PC-9 (cell line): ENCODE measurements at regions not wholly inside any gene's neighbourhood (a gene's known extent, or its start where the extent isn't known, plus 50 kb on each side); places are given as distances from the start of the nearest gene placed in this dataset.

Experiments
- EZH2 ChIP-seq: fragments of 200-600 bp; sonication (generic); IDR thresholded peaks from 2 replicates; pipeline ENCODE4 v1.8.0; 2017; ENCODE audit warnings: antibody characterized with exemption, low read depth
- TF ChIP-seq, protein P1 (sequence below): fragments of 200-600 bp; sonication (generic); conservative IDR thresholded peaks from 2 replicates; pipeline ENCODE4 v1.6.1; 2017; ENCODE audit warnings: mixed run types, antibody characterized with exemption, mild to moderate bottlenecking, moderate library complexity

GRCh38 chr18:24535527-24536295, 75.3 kb downstream of the HRH4 start:
- no peak for TF ChIP-seq EZH2
- TF ChIP-seq, protein P1, sequence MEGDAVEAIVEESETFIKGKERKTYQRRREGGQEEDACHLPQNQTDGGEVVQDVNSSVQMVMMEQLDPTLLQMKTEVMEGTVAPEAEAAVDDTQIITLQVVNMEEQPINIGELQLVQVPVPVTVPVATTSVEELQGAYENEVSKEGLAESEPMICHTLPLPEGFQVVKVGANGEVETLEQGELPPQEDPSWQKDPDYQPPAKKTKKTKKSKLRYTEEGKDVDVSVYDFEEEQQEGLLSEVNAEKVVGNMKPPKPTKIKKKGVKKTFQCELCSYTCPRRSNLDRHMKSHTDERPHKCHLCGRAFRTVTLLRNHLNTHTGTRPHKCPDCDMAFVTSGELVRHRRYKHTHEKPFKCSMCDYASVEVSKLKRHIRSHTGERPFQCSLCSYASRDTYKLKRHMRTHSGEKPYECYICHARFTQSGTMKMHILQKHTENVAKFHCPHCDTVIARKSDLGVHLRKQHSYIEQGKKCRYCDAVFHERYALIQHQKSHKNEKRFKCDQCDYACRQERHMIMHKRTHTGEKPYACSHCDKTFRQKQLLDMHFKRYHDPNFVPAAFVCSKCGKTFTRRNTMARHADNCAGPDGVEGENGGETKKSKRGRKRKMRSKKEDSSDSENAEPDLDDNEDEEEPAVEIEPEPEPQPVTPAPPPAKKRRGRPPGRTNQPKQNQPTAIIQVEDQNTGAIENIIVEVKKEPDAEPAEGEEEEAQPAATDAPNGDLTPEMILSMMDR, result no peak
